ENCODE measurements at regions not wholly inside any gene's neighbourhood (a gene's known extent, or its start where the extent isn't known, plus 50 kb on each side); places are given as distances from the start of the nearest gene placed in this dataset.

DNA sequence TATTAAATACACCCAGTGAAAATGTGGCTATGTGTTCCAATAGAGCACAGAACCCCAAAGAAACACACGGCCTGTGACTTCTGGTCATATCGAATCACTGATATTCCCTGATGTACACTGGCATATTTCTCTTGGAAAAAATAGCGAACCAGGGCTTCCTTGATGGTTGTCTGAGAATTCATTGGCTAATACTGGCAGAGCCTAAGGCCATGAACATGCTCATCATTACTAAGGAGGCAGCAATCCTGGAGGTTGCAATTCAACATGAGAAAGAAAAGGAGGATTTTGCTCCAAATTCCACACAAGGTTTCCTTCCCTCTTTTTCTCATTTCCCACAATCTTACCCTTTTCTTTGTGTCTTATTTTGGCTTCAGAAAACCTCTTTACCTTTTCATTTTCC, 212.9 kb upstream of the HMGA2 start:
- ATAC-seq (ENCODE audit: insufficient read depth, low FRiP score) (no peak), DNase-seq (no peak)
- H3K4me1 ChIP-seq (ENCODE audit: control insufficient read depth in 5 of 5, insufficient read depth in 5 of 5, low read length in 5 of 5), result peaks cover 0 to 22% (median 0%) of the 10 kb centered on the region in 5 donors
- H3K27me3 ChIP-seq (ENCODE audit: control insufficient read depth in 3 of 3, insufficient read depth in 3 of 3, low read length in 2 of 3), result peaks cover 0 to 26% (median 0%) of the 10 kb centered on the region in 3 donors
- H3K36me3 ChIP-seq (ENCODE audit: control insufficient read depth in 4 of 4, insufficient read depth in 4 of 4, low read length in 4 of 4), result no peaks in the 10 kb centered on the region
- TF ChIP-seq, protein P1, sequence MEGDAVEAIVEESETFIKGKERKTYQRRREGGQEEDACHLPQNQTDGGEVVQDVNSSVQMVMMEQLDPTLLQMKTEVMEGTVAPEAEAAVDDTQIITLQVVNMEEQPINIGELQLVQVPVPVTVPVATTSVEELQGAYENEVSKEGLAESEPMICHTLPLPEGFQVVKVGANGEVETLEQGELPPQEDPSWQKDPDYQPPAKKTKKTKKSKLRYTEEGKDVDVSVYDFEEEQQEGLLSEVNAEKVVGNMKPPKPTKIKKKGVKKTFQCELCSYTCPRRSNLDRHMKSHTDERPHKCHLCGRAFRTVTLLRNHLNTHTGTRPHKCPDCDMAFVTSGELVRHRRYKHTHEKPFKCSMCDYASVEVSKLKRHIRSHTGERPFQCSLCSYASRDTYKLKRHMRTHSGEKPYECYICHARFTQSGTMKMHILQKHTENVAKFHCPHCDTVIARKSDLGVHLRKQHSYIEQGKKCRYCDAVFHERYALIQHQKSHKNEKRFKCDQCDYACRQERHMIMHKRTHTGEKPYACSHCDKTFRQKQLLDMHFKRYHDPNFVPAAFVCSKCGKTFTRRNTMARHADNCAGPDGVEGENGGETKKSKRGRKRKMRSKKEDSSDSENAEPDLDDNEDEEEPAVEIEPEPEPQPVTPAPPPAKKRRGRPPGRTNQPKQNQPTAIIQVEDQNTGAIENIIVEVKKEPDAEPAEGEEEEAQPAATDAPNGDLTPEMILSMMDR (IDR thresholded peaks at IDR 0.05; ENCODE audit: control extremely low read depth, extremely low read depth), result no peak
- no peak overlapping the region for H3K4me3 ChIP-seq
- 94 to 97% methylated on average over 3 of the region's 3 CpGs for WGBS, 2 donors
- H3K9ac ChIP-seq (ENCODE audit: insufficient read depth in 1 of 2, low read length in 2 of 2), result no peak overlapping the region
- H3K9me3 ChIP-seq (ENCODE audit: control insufficient read depth in 4 of 4, insufficient read depth in 3 of 4, low read length in 3 of 4), result peaks cover 0 to 1% (median 0%) of the 10 kb centered on the region in 4 donors
- no peak overlapping the region for H3K27ac ChIP-seq (ENCODE audit: low read depth in 1 of 2, low read length in 1 of 2)

DNA sequence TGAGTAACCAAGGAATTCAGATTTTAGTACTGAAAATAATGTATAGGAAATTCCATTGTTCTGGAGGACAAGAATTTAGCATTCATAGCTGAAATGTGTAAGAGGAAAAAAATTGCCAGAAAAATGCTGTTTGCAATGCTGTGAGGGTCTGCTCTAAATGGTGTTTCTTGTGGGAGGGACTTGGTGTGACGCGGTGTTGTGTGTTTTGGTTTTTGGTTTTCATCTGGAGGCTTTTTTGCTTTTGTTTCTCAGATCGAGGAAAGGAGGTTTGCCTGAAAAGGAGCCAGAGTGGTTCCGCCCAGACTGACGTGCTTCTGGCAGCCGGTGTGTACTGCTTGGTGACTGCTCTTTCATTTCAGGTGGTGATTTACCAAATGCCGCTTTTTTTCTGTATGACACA, 211.8 kb upstream of the HMGA2 start:
- Histone ChIP-seq H3K27me3 (ENCODE audit: control insufficient read depth in 3 of 3, insufficient read depth in 3 of 3, low read length in 2 of 3) (peaks cover 0 to 29% (median 0%) of the 10 kb centered on the region in 3 donors), H3K36me3 (ENCODE audit: control insufficient read depth in 4 of 4, insufficient read depth in 4 of 4, low read length in 4 of 4) (no peaks in the 10 kb centered on the region), H3K27ac (ENCODE audit: low read depth in 1 of 2, low read length in 1 of 2) (no peak overlapping the region), H3K9me3 (ENCODE audit: control insufficient read depth in 4 of 4, insufficient read depth in 3 of 4, low read length in 3 of 4) (peaks cover 0 to 1% (median 0%) of the 10 kb centered on the region in 4 donors), H3K4me1 (ENCODE audit: control insufficient read depth in 5 of 5, insufficient read depth in 5 of 5, low read length in 5 of 5) (peaks cover 0 to 22% (median 0%) of the 10 kb centered on the region in 5 donors), H3K4me3 (no peak overlapping the region), H3K9ac (ENCODE audit: insufficient read depth in 1 of 2, low read length in 2 of 2) (no peak overlapping the region)
- ATAC-seq (ENCODE audit: insufficient read depth, low FRiP score) (no peak), DNase-seq (no peak)
- TF ChIP-seq, protein P1 (IDR thresholded peaks at IDR 0.05; ENCODE audit: control extremely low read depth, extremely low read depth), result no peak
- 81 to 85% methylated on average over 7 of the region's 7 CpGs for WGBS, 2 donors

DNA sequence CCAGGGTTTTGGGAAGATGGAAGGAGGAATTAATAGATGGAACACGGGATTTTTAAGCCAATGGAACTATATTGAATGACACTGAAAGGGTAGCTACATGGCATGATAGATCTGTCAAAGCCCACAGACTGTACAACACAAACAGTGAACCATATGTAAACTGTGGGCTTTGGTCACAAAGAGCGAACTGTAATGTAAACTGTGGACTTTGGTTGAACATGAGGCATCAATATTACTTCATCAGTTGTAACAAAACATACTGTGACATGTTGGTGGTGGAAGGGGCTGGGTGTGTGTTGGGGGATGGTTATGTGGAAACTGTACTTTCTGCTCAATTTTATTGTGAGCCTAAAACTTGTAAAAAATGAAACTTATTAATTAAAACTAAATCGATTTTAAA, 210.6 kb upstream of the HMGA2 start:
- 82 to 87% methylated on average over 3 of the region's 3 CpGs for WGBS, 2 donors
- H3K4me3 ChIP-seq, result no peak overlapping the region
- H3K9ac ChIP-seq (ENCODE audit: insufficient read depth in 1 of 2, low read length in 2 of 2), result no peak overlapping the region
- ATAC-seq (ENCODE audit: insufficient read depth, low FRiP score) (no peak), DNase-seq (no peak)
- no peaks in the 10 kb centered on the region for H3K36me3 ChIP-seq (ENCODE audit: control insufficient read depth in 4 of 4, insufficient read depth in 4 of 4, low read length in 4 of 4)
- H3K27me3 ChIP-seq (ENCODE audit: control insufficient read depth in 3 of 3, insufficient read depth in 3 of 3, low read length in 2 of 3), result peaks cover 0 to 33% (median 0%) of the 10 kb centered on the region in 3 donors
- no peak overlapping the region for H3K27ac ChIP-seq (ENCODE audit: low read depth in 1 of 2, low read length in 1 of 2)
- H3K4me1 ChIP-seq (ENCODE audit: control insufficient read depth in 5 of 5, insufficient read depth in 5 of 5, low read length in 5 of 5), result peaks cover 0 to 22% (median 0%) of the 10 kb centered on the region in 5 donors
- TF ChIP-seq, protein P1 (IDR thresholded peaks at IDR 0.05; ENCODE audit: control extremely low read depth, extremely low read depth), result no peak
- no peaks in the 10 kb centered on the region for H3K9me3 ChIP-seq (ENCODE audit: control insufficient read depth in 4 of 4, insufficient read depth in 3 of 4, low read length in 3 of 4)

DNA sequence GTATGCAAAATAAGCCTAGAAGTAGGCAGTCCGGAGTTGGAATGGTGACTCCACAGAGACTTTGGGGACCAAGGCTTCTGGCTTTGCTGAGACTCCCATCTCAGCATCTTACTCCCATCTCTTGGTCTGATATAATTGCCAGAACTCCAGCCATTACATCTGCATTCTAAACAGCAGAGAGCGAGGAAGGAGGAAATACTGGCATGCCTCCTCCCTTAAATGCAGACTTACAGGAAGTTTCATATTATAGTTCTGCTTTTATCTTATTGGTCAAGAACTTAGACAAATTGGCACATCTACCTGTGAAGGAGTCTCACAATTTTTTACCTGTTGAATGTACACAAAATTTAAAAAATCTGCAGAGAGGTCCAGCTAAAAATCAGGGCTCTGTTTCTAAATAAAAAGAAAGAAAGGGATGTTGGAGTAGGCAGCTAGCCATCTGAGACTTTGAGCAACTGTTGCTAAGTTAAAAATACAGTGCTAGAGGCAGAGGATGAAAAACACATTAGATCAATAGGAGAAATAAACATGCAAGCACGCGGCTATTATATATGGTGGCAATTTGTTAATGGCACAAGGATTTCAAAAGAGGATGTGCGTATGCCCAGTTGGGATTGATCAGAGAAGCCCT, 209.9 kb upstream of the HMGA2 start:
- WGBS, 2 donors, result 71 to 72% methylated on average over 5 of the region's 5 CpGs
- no peak for DNase-seq
- Histone ChIP-seq H3K9me3 (ENCODE audit: control insufficient read depth in 4 of 4, insufficient read depth in 3 of 4, low read length in 3 of 4) (no peaks in the 10 kb centered on the region), H3K36me3 (ENCODE audit: control insufficient read depth in 4 of 4, insufficient read depth in 4 of 4, low read length in 4 of 4) (no peaks in the 10 kb centered on the region), H3K4me1 (ENCODE audit: control insufficient read depth in 5 of 5, insufficient read depth in 5 of 5, low read length in 5 of 5) (peaks cover 0 to 22% (median 0%) of the 10 kb centered on the region in 5 donors), H3K27me3 (ENCODE audit: control insufficient read depth in 3 of 3, insufficient read depth in 3 of 3, low read length in 2 of 3) (peaks cover 0 to 37% (median 0%) of the 10 kb centered on the region in 3 donors), H3K9ac (ENCODE audit: insufficient read depth in 1 of 2, low read length in 2 of 2) (no peak overlapping the region), H3K4me3 (no peak overlapping the region), H3K27ac (ENCODE audit: low read depth in 1 of 2, low read length in 1 of 2) (no peak overlapping the region)
- TF ChIP-seq, protein P1 (IDR thresholded peaks at IDR 0.05; ENCODE audit: control extremely low read depth, extremely low read depth), result no peak
- no peak for ATAC-seq (ENCODE audit: insufficient read depth, low FRiP score)
